ENCODE measurements at regions not wholly inside any gene's neighbourhood (a gene's known extent, or its start where the extent isn't known, plus 50 kb on each side); places are given as distances from the start of the nearest gene placed in this dataset.

- H3K4me3 Mint-ChIP-seq: no peak overlapping the region
- ATAC-seq (no peak), DNase-seq (no peak)
- no peaks in the 10 kb centered on the region for H3K27me3 Mint-ChIP-seq
- peaks cover 2% of the 10 kb centered on the region for H3K4me1 Mint-ChIP-seq
- CTCF ChIA-PET: no interaction called here
- peaks cover 5% of the 10 kb centered on the region for H3K36me3 Mint-ChIP-seq
- no peaks in the 10 kb centered on the region for H3K9me3 Mint-ChIP-seq (ENCODE audit: low read depth)
- H3K27ac Mint-ChIP-seq: no peak overlapping the region
Observed at GRCh38 chr10:4107285-4107851, 322.4 kb upstream of the KLF6 start.

- H3K4me3 Mint-ChIP-seq: no peak overlapping the region
- peaks cover 10% of the 10 kb centered on the region for H3K4me1 Mint-ChIP-seq
- H3K27ac Mint-ChIP-seq: no peak overlapping the region
- CTCF ChIA-PET: no interaction called here
- H3K9me3 Mint-ChIP-seq (ENCODE audit: low read depth): no peaks in the 10 kb centered on the region
- ATAC-seq (no peak), DNase-seq (no peak)
- no peaks in the 10 kb centered on the region for H3K27me3 Mint-ChIP-seq
- peaks cover 3% of the 10 kb centered on the region for H3K36me3 Mint-ChIP-seq
Observed at GRCh38 chr10:4103603-4104002, 318.6 kb upstream of the KLF6 start.

GRCh38 chr10:4102802-4103344 lies 317.9 kb upstream of the KLF6 start:
- Mint-ChIP-seq H3K36me3 (peaks cover 3% of the 10 kb centered on the region), H3K27me3 (no peaks in the 10 kb centered on the region), H3K4me1 (peaks cover 10% of the 10 kb centered on the region), H3K4me3 (no peak overlapping the region), H3K9me3 (ENCODE audit: low read depth) (no peaks in the 10 kb centered on the region), H3K27ac (no peak overlapping the region)
- DNase-seq (no peak), ATAC-seq (no peak)
- CTCF ChIA-PET: no interaction called here

GRCh38 chr10:4101918-4102654 lies 317.1 kb upstream of the KLF6 start:
- no peaks in the 10 kb centered on the region for H3K9me3 Mint-ChIP-seq (ENCODE audit: low read depth)
- no peak overlapping the region for H3K27ac Mint-ChIP-seq
- H3K4me1 Mint-ChIP-seq: peaks cover 10% of the 10 kb centered on the region
- no peak overlapping the region for H3K4me3 Mint-ChIP-seq
- DNase-seq (no peak), ATAC-seq (no peak)
- H3K27me3 Mint-ChIP-seq: no peaks in the 10 kb centered on the region
- CTCF ChIA-PET: no interaction called here
- peaks cover 3% of the 10 kb centered on the region for H3K36me3 Mint-ChIP-seq

GRCh38 chr10:4100380-4100779 lies 315.4 kb upstream of the KLF6 start:
- H3K4me3 Mint-ChIP-seq: no peak overlapping the region
- H3K9me3 Mint-ChIP-seq (ENCODE audit: low read depth): no peaks in the 10 kb centered on the region
- peaks cover 10% of the 10 kb centered on the region for H3K4me1 Mint-ChIP-seq
- H3K27me3 Mint-ChIP-seq: no peaks in the 10 kb centered on the region
- ATAC-seq (no peak), DNase-seq (no peak)
- peaks cover 3% of the 10 kb centered on the region for H3K36me3 Mint-ChIP-seq
- H3K27ac Mint-ChIP-seq: no peak overlapping the region
- CTCF ChIA-PET: no interaction called here

- no peaks in the 10 kb centered on the region for H3K27me3 Mint-ChIP-seq
- no peak overlapping the region for H3K4me3 Mint-ChIP-seq
- peaks cover 10% of the 10 kb centered on the region for H3K4me1 Mint-ChIP-seq
- H3K27ac Mint-ChIP-seq: no peak overlapping the region
- no peaks in the 10 kb centered on the region for H3K9me3 Mint-ChIP-seq (ENCODE audit: low read depth)
- DNase-seq: no peak
- CTCF ChIA-PET: no interaction called here
- H3K36me3 Mint-ChIP-seq: peaks cover 3% of the 10 kb centered on the region
- ATAC-seq: no peak
Observed at GRCh38 chr10:4099202-4099601, 314.2 kb upstream of the KLF6 start.

GRCh38 chr10:4095166-4095917 lies 310.3 kb upstream of the KLF6 start:
- H3K27ac Mint-ChIP-seq: no peak overlapping the region
- H3K4me1 Mint-ChIP-seq: no peaks in the 10 kb centered on the region
- no peaks in the 10 kb centered on the region for H3K27me3 Mint-ChIP-seq
- H3K4me3 Mint-ChIP-seq: no peak overlapping the region
- CTCF ChIA-PET: interaction anchor here (1.5 kb wide), 1 partner anchor 13 kb away, joined by 3 read pairs; no protein-coding TSS in a partner anchor
- ATAC-seq: no peak
- H3K9me3 Mint-ChIP-seq (ENCODE audit: low read depth): peaks cover 1% of the 10 kb centered on the region
- DNase-seq: no peak
- no peaks in the 10 kb centered on the region for H3K36me3 Mint-ChIP-seq

- ATAC-seq (no peak), DNase-seq (no peak)
- Mint-ChIP-seq H3K27me3 (no peaks in the 10 kb centered on the region), H3K36me3 (no peaks in the 10 kb centered on the region), H3K4me1 (no peaks in the 10 kb centered on the region), H3K9me3 (ENCODE audit: low read depth) (peaks cover 1% of the 10 kb centered on the region), H3K4me3 (no peak overlapping the region), H3K27ac (no peak overlapping the region)
- CTCF ChIA-PET: interaction anchor here (1.5 kb wide), 1 partner anchor 13 kb away, joined by 3 read pairs; no protein-coding TSS in a partner anchor
Observed at GRCh38 chr10:4094751-4095150, 309.7 kb upstream of the KLF6 start.

- Mint-ChIP-seq H3K4me1 (no peaks in the 10 kb centered on the region), H3K27me3 (no peaks in the 10 kb centered on the region), H3K9me3 (ENCODE audit: low read depth) (peaks cover 1% of the 10 kb centered on the region), H3K36me3 (no peaks in the 10 kb centered on the region), H3K27ac (no peak overlapping the region), H3K4me3 (no peak overlapping the region)
- CTCF ChIA-PET: no interaction called here
- ATAC-seq (no peak), DNase-seq (no peak)
Observed at GRCh38 chr10:4093438-4093837, 308.4 kb upstream of the KLF6 start.

- DNase-seq: no peak
- H3K4me3 Mint-ChIP-seq: no peak overlapping the region
- no peak overlapping the region for H3K27ac Mint-ChIP-seq
- H3K9me3 Mint-ChIP-seq (ENCODE audit: low read depth): peaks cover 1% of the 10 kb centered on the region
- CTCF ChIA-PET: no interaction called here
- H3K4me1 Mint-ChIP-seq: no peaks in the 10 kb centered on the region
- no peak for ATAC-seq
- no peaks in the 10 kb centered on the region for H3K27me3 Mint-ChIP-seq
- no peaks in the 10 kb centered on the region for H3K36me3 Mint-ChIP-seq
Observed at GRCh38 chr10:4088354-4089066, 303.5 kb upstream of the KLF6 start.

GRCh38 chr10:4086131-4086898 lies 301.3 kb upstream of the KLF6 start:
- Mint-ChIP-seq H3K27me3 (no peaks in the 10 kb centered on the region), H3K4me3 (no peak overlapping the region), H3K9me3 (ENCODE audit: low read depth) (no peaks in the 10 kb centered on the region), H3K36me3 (no peaks in the 10 kb centered on the region), H3K4me1 (peaks cover 5% of the 10 kb centered on the region), H3K27ac (no peak overlapping the region)
- no peak for ATAC-seq
- CTCF ChIA-PET: no interaction called here
- DNase-seq: no peak

GRCh38 chr10:4083509-4084003 lies 298.5 kb upstream of the KLF6 start:
- no peaks in the 10 kb centered on the region for H3K9me3 Mint-ChIP-seq (ENCODE audit: low read depth)
- H3K4me1 Mint-ChIP-seq: peaks cover 22% of the 10 kb centered on the region
- H3K4me3 Mint-ChIP-seq: no peak overlapping the region
- peaks cover 8% of the 10 kb centered on the region for H3K36me3 Mint-ChIP-seq
- DNase-seq: no peak
- H3K27ac Mint-ChIP-seq: no peak overlapping the region
- ATAC-seq: no peak
- CTCF ChIA-PET: interaction anchor here (1.2 to 1.7 kb wide), 2 partner anchors 35 kb away, joined by 3 read pairs; no protein-coding TSS in a partner anchor
- no peaks in the 10 kb centered on the region for H3K27me3 Mint-ChIP-seq
